ENCODE measurements at regions not wholly inside any gene's neighbourhood (a gene's known extent, or its start where the extent isn't known, plus 50 kb on each side); places are given as distances from the start of the nearest gene placed in this dataset.
"Not testable (repeated sequence)": the region's sequence is repeated elsewhere in the genome, so short reads cannot be mapped to it uniquely, and the experiment has no call there.

GRCh38 chr3:34169636-34170035 is 371.2 kb downstream of the PDCD6IP start:
- H3K4me2 ChIP-seq (ENCODE audit: insufficient read depth, low read length); H2AFZ ChIP-seq (ENCODE audit: low read depth, low read length); H3K27ac ChIP-seq (ENCODE audit: insufficient read depth, low read depth, low read length); H3K9ac ChIP-seq (replicated peaks; ENCODE audit: extremely low read depth, insufficient read depth, low read length); H3K9me1 ChIP-seq (replicated peaks; ENCODE audit: control insufficient read depth, extremely low read depth, insufficient read depth, low read length); BruUV-seq (replicated peaks); FAIRE-seq; H3K79me2 ChIP-seq (ENCODE audit: control insufficient read depth, insufficient read depth, low read length); H3K9me3 ChIP-seq (replicated peaks; ENCODE audit: control insufficient read depth, insufficient read depth, low read length); H3K4me1 ChIP-seq (ENCODE audit: control insufficient read depth, extremely low read depth, insufficient read depth, low read length); intact Hi-C loops (cut with micrococcal nuclease); H3K4me3 ChIP-seq (replicated peaks in 1 of 3; ENCODE audit: insufficient read depth in 1 of 3, low read depth in 1 of 3, low read length in 3 of 3); POLR2A ChIA-PET; H3K36me3 ChIP-seq (ENCODE audit: control insufficient read depth in 2 of 2, extremely low read depth in 1 of 2, insufficient read depth in 2 of 2, low read length in 2 of 2); H4K20me1 ChIP-seq (replicated peaks; ENCODE audit: control insufficient read depth, extremely low read depth, insufficient read depth, low read length); H3K27me3 ChIP-seq (ENCODE audit: control insufficient read depth in 2 of 2, insufficient read depth in 2 of 2, low read length in 2 of 2); DNase-seq (ENCODE audit: low read depth, low spot score); dilution Hi-C loops (cut with MboI; ENCODE audit: extremely low pct_ligation_motif_present, low sequenced_read_pairs): not testable (repeated sequence)
- CTCF ChIA-PET: interaction anchor here (1.0 kb wide), 1 partner anchor 12 kb away, joined by 5 read pairs; no protein-coding TSS in a partner anchor

DNA sequence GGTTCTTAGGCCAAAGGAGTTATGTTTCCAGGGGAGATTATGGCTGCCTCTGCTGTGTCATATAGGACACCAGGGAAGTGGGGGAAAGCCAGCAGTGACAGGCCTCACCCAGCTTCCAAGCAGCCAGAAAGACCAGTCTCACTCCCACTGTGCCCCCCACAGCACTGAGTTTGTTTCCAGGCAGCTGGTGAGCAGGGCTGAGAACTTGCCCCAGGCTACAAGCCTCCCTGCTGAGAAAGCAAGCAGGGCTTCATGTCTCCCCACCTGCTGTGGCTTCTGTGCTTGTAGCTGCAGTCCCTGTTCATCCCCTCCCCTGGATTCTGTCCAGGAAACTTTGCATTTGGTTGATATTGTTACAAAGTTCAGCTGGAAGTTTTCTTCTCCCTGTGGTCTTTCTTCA is 376.3 kb downstream of the PDCD6IP start:
- no peak overlapping the region for H3K4me2 ChIP-seq (ENCODE audit: insufficient read depth, low read length)
- no peaks in the 10 kb centered on the region for H3K9me1 ChIP-seq (replicated peaks; ENCODE audit: control insufficient read depth, extremely low read depth, insufficient read depth, low read length)
- H3K79me2 ChIP-seq (ENCODE audit: control insufficient read depth, insufficient read depth, low read length): no peaks in the 10 kb centered on the region
- BruUV-seq (replicated peaks): no TSS peak
- no peak overlapping the region for H2AFZ ChIP-seq (ENCODE audit: low read depth, low read length)
- dilution Hi-C loops (cut with MboI; ENCODE audit: extremely low pct_ligation_motif_present, low sequenced_read_pairs) (no loop called here), intact Hi-C loops (cut with micrococcal nuclease) (no loop called here)
- H3K27me3 ChIP-seq (ENCODE audit: control insufficient read depth in 2 of 2, insufficient read depth in 2 of 2, low read length in 2 of 2): no peaks in the 10 kb centered on the region
- no peak overlapping the region for H3K27ac ChIP-seq (ENCODE audit: insufficient read depth, low read depth, low read length)
- H3K9ac ChIP-seq (replicated peaks; ENCODE audit: extremely low read depth, insufficient read depth, low read length): no peak overlapping the region
- H3K36me3 ChIP-seq (ENCODE audit: control insufficient read depth in 2 of 2, extremely low read depth in 1 of 2, insufficient read depth in 2 of 2, low read length in 2 of 2): no peaks in the 10 kb centered on the region
- CTCF ChIA-PET: no interaction called here
- H3K4me1 ChIP-seq (ENCODE audit: control insufficient read depth, extremely low read depth, insufficient read depth, low read length): no peaks in the 10 kb centered on the region
- no peak for TF ChIP-seq FOS (IDR thresholded peaks at IDR 0.05; ENCODE audit: borderline replicate concordance, insufficient read depth, low read length)
- TF ChIP-seq GATA2 (IDR thresholded peaks at IDR 0.05; ENCODE audit: insufficient read depth, insufficient read length, low read depth, low read length): no peak
- no peak for TF ChIP-seq MAX (IDR thresholded peaks at IDR 0.05; ENCODE audit: insufficient read depth, insufficient read length)
- TF ChIP-seq POLR2AphosphoS5 (IDR thresholded peaks at IDR 0.05; ENCODE audit: insufficient read depth, low read depth, low read length): no peak
- TF ChIP-seq MYC (IDR thresholded peaks at IDR 0.05; ENCODE audit: low read depth, low read length): no peak
- no peak for TF ChIP-seq CTCF (IDR thresholded peaks at IDR 0.05; ENCODE audit: extremely low read depth in 1 of 2, insufficient read depth in 1 of 2, low read depth in 1 of 2, low read length in 2 of 2)
- TF ChIP-seq POLR2A (IDR thresholded peaks at IDR 0.05; ENCODE audit: low read depth, low read length): no peak
- no peak for TF ChIP-seq JUN (IDR thresholded peaks at IDR 0.05; ENCODE audit: borderline replicate concordance, insufficient read depth, insufficient read length, low read depth)
- TF ChIP-seq EZH2 (IDR thresholded peaks at IDR 0.05; ENCODE audit: borderline replicate concordance, low read depth, low read length, severe bottlenecking): no peak
- DNase-seq (ENCODE audit: low read depth, low spot score) (no peak), FAIRE-seq (no peak)
- no peaks in the 10 kb centered on the region for H4K20me1 ChIP-seq (replicated peaks; ENCODE audit: control insufficient read depth, extremely low read depth, insufficient read depth, low read length)
- H3K9me3 ChIP-seq (replicated peaks; ENCODE audit: control insufficient read depth, insufficient read depth, low read length): no peaks in the 10 kb centered on the region
- POLR2A ChIA-PET: no interaction called here
- H3K4me3 ChIP-seq (replicated peaks in 1 of 3; ENCODE audit: insufficient read depth in 1 of 3, low read depth in 1 of 3, low read length in 3 of 3): no peak overlapping the region

All from endothelial cell of umbilical vein (primary cell).